Activated CD4-positive, alpha-beta T cell treated with anti-CD3 and anti-CD28 coated beads, Interleukin-2, amount 10 ng/mL, durations not matched to agents 7 days and 5 days (primary cell): ENCODE measurements at regions not wholly inside any gene's neighbourhood (a gene's known extent, or its start where the extent isn't known, plus 50 kb on each side); places are given as distances from the start of the nearest gene placed in this dataset.
"Not testable (repeated sequence)": the region's sequence is repeated elsewhere in the genome, so short reads cannot be mapped to it uniquely, and the experiment has no call there.

ENCODE experiments used
- CTCF ChIA-PET: fragments of 350-600 bp; sonication (Branson Sonifier 250); formaldehyde crosslinking; loops from one replicate; lab custom pipeline; 2021; ENCODE audit warnings: antibody characterized with exemption; lab: Charles Lee
- POLR2A ChIA-PET: fragments of 350-600 bp; sonication (Branson Sonifier 250); formaldehyde crosslinking; loops from one replicate; lab custom pipeline; 2021; ENCODE audit warnings: antibody characterized with exemption; lab: Charles Lee
- DNase-seq: peaks from one replicate; pipeline ENCODE4 v3.0.0-alpha.2; 2020
- H3K27ac Mint-ChIP-seq: one replicate; pipeline ENCODE4 v1.8.0; 2021; ENCODE audit warnings: mild to moderate bottlenecking, moderate library complexity, mixed read lengths
- H3K27me3 Mint-ChIP-seq: one replicate; pipeline ENCODE4 v1.8.0; 2021; ENCODE audit warnings: mixed read lengths
- H3K36me3 Mint-ChIP-seq: one replicate; pipeline ENCODE4 v1.8.0; 2021; ENCODE audit warnings: low read depth, mixed read lengths
- H3K4me1 Mint-ChIP-seq: one replicate; pipeline ENCODE4 v1.8.0; 2021; ENCODE audit warnings: mixed read lengths
- H3K4me3 Mint-ChIP-seq: one replicate; pipeline ENCODE4 v1.8.0; 2021; ENCODE audit warnings: mild to moderate bottlenecking, moderate library complexity, mixed read lengths
- H3K9me3 Mint-ChIP-seq: one replicate; pipeline ENCODE4 v1.8.0; 2021; ENCODE audit warnings: mixed read lengths

- ChIA-PET CTCF (interaction anchor here (0.6 kb wide), 1 partner anchor 31 kb away, joined by 3 read pairs; no protein-coding TSS in a partner anchor), POLR2A (no interaction called here)
- peaks cover 3% of the 10 kb centered on the region for H3K9me3 Mint-ChIP-seq
- H3K27ac Mint-ChIP-seq, result no peak overlapping the region
- no peaks in the 10 kb centered on the region for H3K27me3 Mint-ChIP-seq
- H3K4me3 Mint-ChIP-seq, result no peak overlapping the region
- H3K36me3 Mint-ChIP-seq, result no peaks in the 10 kb centered on the region
- no peaks in the 10 kb centered on the region for H3K4me1 Mint-ChIP-seq
- DNase-seq, result no peak
Observed at GRCh38 chr4:81738891-81739290, 267.2 kb upstream of the RASGEF1B start.

GRCh38 chr4:81737865-81738559, 266.3 kb upstream of the RASGEF1B start:
- ChIA-PET POLR2A (no interaction called here), CTCF (interaction anchor here (0.9 kb wide), 1 partner anchor 10 kb away, joined by 3 read pairs; no protein-coding TSS in a partner anchor)
- Mint-ChIP-seq H3K27me3 (no peaks in the 10 kb centered on the region), H3K4me3 (no peak overlapping the region), H3K9me3 (peaks cover 3% of the 10 kb centered on the region), H3K36me3 (no peaks in the 10 kb centered on the region), H3K4me1 (no peaks in the 10 kb centered on the region), H3K27ac (no peak overlapping the region)
- no peak for DNase-seq

GRCh38 chr4:81736324-81736723, 264.6 kb upstream of the RASGEF1B start:
- no peaks in the 10 kb centered on the region for H3K27me3 Mint-ChIP-seq
- H3K27ac Mint-ChIP-seq, result no peak overlapping the region
- POLR2A ChIA-PET, result no interaction called here

GRCh38 chr4:81732980-81733379, 261.3 kb upstream of the RASGEF1B start:
- Mint-ChIP-seq H3K4me3 (no peak overlapping the region), H3K27ac (no peak overlapping the region), H3K36me3 (no peaks in the 10 kb centered on the region), H3K4me1 (no peaks in the 10 kb centered on the region), H3K9me3 (peaks cover 3% of the 10 kb centered on the region), H3K27me3 (peaks cover 2% of the 10 kb centered on the region)
- DNase-seq, result no peak
- POLR2A ChIA-PET, result no interaction called here
- CTCF ChIA-PET, result interaction anchor here (1.3 kb wide), 1 partner anchor 17 kb away, joined by 3 read pairs; no protein-coding TSS in a partner anchor

More at GRCh38 chr4:81736324-81736723, 264.6 kb upstream of the RASGEF1B start:
- no peak overlapping the region for H3K4me3 Mint-ChIP-seq
- H3K36me3 Mint-ChIP-seq, result no peaks in the 10 kb centered on the region
- H3K4me1 Mint-ChIP-seq, result no peaks in the 10 kb centered on the region
- peaks cover 3% of the 10 kb centered on the region for H3K9me3 Mint-ChIP-seq
- CTCF ChIA-PET, result no interaction called here
- no peak for DNase-seq

- Mint-ChIP-seq H3K4me3 (no peak overlapping the region), H3K36me3 (no peaks in the 10 kb centered on the region), H3K9me3 (peaks cover 4% of the 10 kb centered on the region), H3K27ac (no peak overlapping the region), H3K4me1 (peaks cover 9% of the 10 kb centered on the region), H3K27me3 (peaks cover 6% of the 10 kb centered on the region)
- CTCF ChIA-PET, result interaction anchor here (0.7 kb wide), 1 partner anchor 45 kb away, joined by 3 read pairs; no protein-coding TSS in a partner anchor
- DNase-seq, result peak; percentile 45
- POLR2A ChIA-PET, result interaction anchor here (1.4 kb wide), 1 partner anchor 76 kb away, joined by 3 read pairs; no protein-coding TSS in a partner anchor
Observed at GRCh38 chr4:81724925-81725329, 253.2 kb upstream of the RASGEF1B start.

- H3K27ac Mint-ChIP-seq, result no peak overlapping the region
Observed at GRCh38 chr4:81723927-81724587, 252.3 kb upstream of the RASGEF1B start.

GRCh38 chr4:81723019-81723884, 251.5 kb upstream of the RASGEF1B start:
- CTCF ChIA-PET, result no interaction called here
- no peak for DNase-seq
- peaks cover 4% of the 10 kb centered on the region for H3K9me3 Mint-ChIP-seq
- no peak overlapping the region for H3K27ac Mint-ChIP-seq
- H3K4me1 Mint-ChIP-seq, result peaks cover 9% of the 10 kb centered on the region
- no peaks in the 10 kb centered on the region for H3K36me3 Mint-ChIP-seq
- no peak overlapping the region for H3K4me3 Mint-ChIP-seq
- peaks cover 9% of the 10 kb centered on the region for H3K27me3 Mint-ChIP-seq
- POLR2A ChIA-PET, result no interaction called here

More at GRCh38 chr4:81723927-81724587, 252.3 kb upstream of the RASGEF1B start:
- H3K4me1 Mint-ChIP-seq, result peaks cover 9% of the 10 kb centered on the region
- H3K36me3 Mint-ChIP-seq, result no peaks in the 10 kb centered on the region
- ChIA-PET CTCF (interaction anchor here (0.9 kb wide), 1 partner anchor 14 kb away, joined by 3 read pairs; no protein-coding TSS in a partner anchor), POLR2A (interaction anchor here (1.4 kb wide), 1 partner anchor 75 kb away, joined by 3 read pairs; no protein-coding TSS in a partner anchor)
- H3K4me3 Mint-ChIP-seq, result no peak overlapping the region
- peaks cover 4% of the 10 kb centered on the region for H3K9me3 Mint-ChIP-seq
- DNase-seq, result no peak
- H3K27me3 Mint-ChIP-seq, result peaks cover 9% of the 10 kb centered on the region

- H3K4me1 Mint-ChIP-seq, result peaks cover 9% of the 10 kb centered on the region
- no peaks in the 10 kb centered on the region for H3K36me3 Mint-ChIP-seq
- ChIA-PET POLR2A (no interaction called here), CTCF (no interaction called here)
- no peaks in the 10 kb centered on the region for H3K9me3 Mint-ChIP-seq
- H3K27ac Mint-ChIP-seq, result no peak overlapping the region
- DNase-seq, result no peak
- no peak overlapping the region for H3K4me3 Mint-ChIP-seq
- H3K27me3 Mint-ChIP-seq, result peaks cover 4% of the 10 kb centered on the region
Observed at GRCh38 chr4:81722290-81722851, 250.7 kb upstream of the RASGEF1B start.

GRCh38 chr4:81715757-81716156, 244.1 kb upstream of the RASGEF1B start:
- no peak for DNase-seq
- ChIA-PET POLR2A (no interaction called here), CTCF (no interaction called here)
- H3K27ac Mint-ChIP-seq, result no peak overlapping the region
- H3K4me3 Mint-ChIP-seq, result no peak overlapping the region
- H3K27me3 Mint-ChIP-seq, result peaks cover 4% of the 10 kb centered on the region
- H3K9me3 Mint-ChIP-seq, result no peaks in the 10 kb centered on the region
- H3K4me1 Mint-ChIP-seq, result peaks cover 2% of the 10 kb centered on the region
- H3K36me3 Mint-ChIP-seq, result no peaks in the 10 kb centered on the region

- DNase-seq, result not testable (repeated sequence)
Observed at GRCh38 chr4:81715357-81715756, 243.7 kb upstream of the RASGEF1B start.

GRCh38 chr4:81714291-81714690, 242.6 kb upstream of the RASGEF1B start:
- no peak overlapping the region for H3K27ac Mint-ChIP-seq
- H3K4me3 Mint-ChIP-seq, result no peak overlapping the region
- ChIA-PET CTCF (no interaction called here), POLR2A (no interaction called here)
- DNase-seq, result no peak
- H3K4me1 Mint-ChIP-seq, result peaks cover 2% of the 10 kb centered on the region
- peaks cover 3% of the 10 kb centered on the region for H3K27me3 Mint-ChIP-seq
- no peaks in the 10 kb centered on the region for H3K36me3 Mint-ChIP-seq
- no peaks in the 10 kb centered on the region for H3K9me3 Mint-ChIP-seq

More at GRCh38 chr4:81715357-81715756, 243.7 kb upstream of the RASGEF1B start:
- H3K36me3 Mint-ChIP-seq, POLR2A ChIA-PET, H3K27me3 Mint-ChIP-seq, CTCF ChIA-PET, H3K4me3 Mint-ChIP-seq, H3K9me3 Mint-ChIP-seq, H3K4me1 Mint-ChIP-seq, H3K27ac Mint-ChIP-seq: not testable (repeated sequence)

- H3K27me3 Mint-ChIP-seq, result no peaks in the 10 kb centered on the region
- CTCF ChIA-PET, result no interaction called here
- DNase-seq, result no peak
- H3K27ac Mint-ChIP-seq, result no peak overlapping the region
- H3K36me3 Mint-ChIP-seq, result no peaks in the 10 kb centered on the region
- no peak overlapping the region for H3K4me3 Mint-ChIP-seq
- H3K4me1 Mint-ChIP-seq, result peaks cover 2% of the 10 kb centered on the region
- H3K9me3 Mint-ChIP-seq, result no peaks in the 10 kb centered on the region
- POLR2A ChIA-PET, result no interaction called here
Observed at GRCh38 chr4:81712714-81713113, 241.0 kb upstream of the RASGEF1B start.
